ENCODE measurements at regions not wholly inside any gene's neighbourhood (a gene's known extent, or its start where the extent isn't known, plus 50 kb on each side); places are given as distances from the start of the nearest gene placed in this dataset.

DNA sequence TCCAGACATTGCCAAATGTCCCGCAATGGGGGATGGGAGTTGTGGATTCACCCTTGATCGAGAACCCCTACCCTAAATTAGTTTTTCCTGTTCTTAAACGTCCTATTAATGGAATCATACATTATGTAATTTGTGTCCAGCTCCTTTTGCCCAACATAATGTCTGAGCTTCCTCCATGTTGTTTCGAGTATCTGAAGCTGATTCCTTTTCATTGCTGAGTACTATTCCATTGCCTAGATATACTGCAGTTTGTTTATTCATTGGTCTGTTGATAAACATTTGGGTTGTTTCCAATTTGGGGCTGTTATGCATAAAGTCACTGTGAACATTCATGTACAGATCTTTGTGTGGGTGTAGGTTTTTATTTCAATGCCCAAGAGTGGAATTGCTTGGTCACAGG lies 251.3 kb downstream of the BCOR start:
- TF ChIP-seq, protein P1, sequence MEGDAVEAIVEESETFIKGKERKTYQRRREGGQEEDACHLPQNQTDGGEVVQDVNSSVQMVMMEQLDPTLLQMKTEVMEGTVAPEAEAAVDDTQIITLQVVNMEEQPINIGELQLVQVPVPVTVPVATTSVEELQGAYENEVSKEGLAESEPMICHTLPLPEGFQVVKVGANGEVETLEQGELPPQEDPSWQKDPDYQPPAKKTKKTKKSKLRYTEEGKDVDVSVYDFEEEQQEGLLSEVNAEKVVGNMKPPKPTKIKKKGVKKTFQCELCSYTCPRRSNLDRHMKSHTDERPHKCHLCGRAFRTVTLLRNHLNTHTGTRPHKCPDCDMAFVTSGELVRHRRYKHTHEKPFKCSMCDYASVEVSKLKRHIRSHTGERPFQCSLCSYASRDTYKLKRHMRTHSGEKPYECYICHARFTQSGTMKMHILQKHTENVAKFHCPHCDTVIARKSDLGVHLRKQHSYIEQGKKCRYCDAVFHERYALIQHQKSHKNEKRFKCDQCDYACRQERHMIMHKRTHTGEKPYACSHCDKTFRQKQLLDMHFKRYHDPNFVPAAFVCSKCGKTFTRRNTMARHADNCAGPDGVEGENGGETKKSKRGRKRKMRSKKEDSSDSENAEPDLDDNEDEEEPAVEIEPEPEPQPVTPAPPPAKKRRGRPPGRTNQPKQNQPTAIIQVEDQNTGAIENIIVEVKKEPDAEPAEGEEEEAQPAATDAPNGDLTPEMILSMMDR (IDR thresholded peaks at IDR 0.05): no peak
- TF ChIP-seq POLR2A (IDR thresholded peaks at IDR 0.05): no peak
